Fibroblast of skin of right biceps (primary cell): ENCODE measurements at regions not wholly inside any gene's neighbourhood (a gene's known extent, or its start where the extent isn't known, plus 50 kb on each side); places are given as distances from the start of the nearest gene placed in this dataset.
A peak's percentile ranks its signal among the peaks of the same experiment; 100 is the strongest.

Source experiments
- DNase-seq: peaks from one replicate; pipeline ENCODE4 v3.0.0-alpha.2; 2013

- no peak for DNase-seq
Measured at GRCh38 chr6:53974941-53975340, 136.3 kb upstream of the MLIP start.

- peak; percentile 70 for DNase-seq
Measured at GRCh38 chr6:53975941-53976615, 135.2 kb upstream of the MLIP start.

- DNase-seq, result no peak
Measured at GRCh38 chr6:53977551-53977950, 133.7 kb upstream of the MLIP start.

- peak; percentile 47 for DNase-seq
Measured at GRCh38 chr6:53979468-53980067, 131.7 kb upstream of the MLIP start.

- DNase-seq, result peak; percentile 39
Measured at GRCh38 chr6:53982366-53983050, 128.7 kb upstream of the MLIP start.

GRCh38 chr6:53983301-53983700, 127.9 kb upstream of the MLIP start:
- DNase-seq, result no peak

GRCh38 chr6:53984163-53984562, 127.1 kb upstream of the MLIP start:
- peak; percentile 97 for DNase-seq

- no peak for DNase-seq
Measured at GRCh38 chr6:53984581-53984980, 126.7 kb upstream of the MLIP start.

- DNase-seq, result peak; percentile 12
Measured at GRCh38 chr6:53985366-53985765, 125.9 kb upstream of the MLIP start.

- peak; percentile 75 for DNase-seq
Measured at GRCh38 chr6:53986165-53986720, 125.0 kb upstream of the MLIP start.

GRCh38 chr6:53986721-53987521, 124.3 kb upstream of the MLIP start:
- peak; percentile 64 for DNase-seq

GRCh38 chr6:53987522-53987888, 123.7 kb upstream of the MLIP start:
- no peak for DNase-seq

GRCh38 chr6:53989504-53989903, 121.7 kb upstream of the MLIP start:
- no peak for DNase-seq

- DNase-seq, result no peak
Measured at GRCh38 chr6:53992522-53992921, 118.7 kb upstream of the MLIP start.

GRCh38 chr6:53994201-53994600, 117.0 kb upstream of the MLIP start:
- DNase-seq, result no peak

- no peak for DNase-seq
Measured at GRCh38 chr6:53995935-53996334, 115.3 kb upstream of the MLIP start.

- no peak for DNase-seq
Measured at GRCh38 chr6:53998303-53998702, 112.9 kb upstream of the MLIP start.

GRCh38 chr6:53999088-53999755, 112.0 kb upstream of the MLIP start:
- no peak for DNase-seq

GRCh38 chr6:54002116-54002515, 109.1 kb upstream of the MLIP start:
- no peak for DNase-seq

- DNase-seq, result peak; percentile 36
Measured at GRCh38 chr6:54003316-54003715, 107.9 kb upstream of the MLIP start.

GRCh38 chr6:54008589-54008988, 102.7 kb upstream of the MLIP start:
- DNase-seq, result no peak

GRCh38 chr6:54009052-54009654, 102.1 kb upstream of the MLIP start:
- DNase-seq, result no peak
